ENCODE measurements at regions not wholly inside any gene's neighbourhood (a gene's known extent, or its start where the extent isn't known, plus 50 kb on each side); places are given as distances from the start of the nearest gene placed in this dataset.

DNA sequence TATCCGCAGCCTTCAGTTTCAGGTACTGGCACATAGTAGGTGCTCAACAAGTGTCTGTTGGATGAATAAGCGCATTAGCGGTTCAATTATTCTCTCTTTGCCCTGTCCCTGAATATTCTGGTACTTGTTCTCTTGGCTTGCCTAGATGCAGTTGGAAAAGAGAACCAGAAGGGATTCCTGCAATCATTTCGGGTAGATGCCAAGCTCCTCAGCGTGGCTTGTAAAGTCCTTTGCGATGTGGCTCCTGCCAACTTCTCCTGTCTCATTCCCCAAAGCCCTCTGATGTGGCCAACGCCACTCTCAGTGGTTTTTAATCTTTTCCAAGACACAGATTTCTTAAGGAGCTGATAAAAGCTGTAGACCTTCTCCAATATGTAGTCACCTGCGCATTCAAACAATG is 230.3 kb downstream of the SUDS3 start:
- H3K4me3 ChIP-seq (ENCODE audit: low read depth in 1 of 3, low read length in 3 of 3): no peak overlapping the region
- 85 to 91% (median 88%) methylated on average over 8 of the region's 8 CpGs for WGBS, 3 donors
- FAIRE-seq: no peak

DNA sequence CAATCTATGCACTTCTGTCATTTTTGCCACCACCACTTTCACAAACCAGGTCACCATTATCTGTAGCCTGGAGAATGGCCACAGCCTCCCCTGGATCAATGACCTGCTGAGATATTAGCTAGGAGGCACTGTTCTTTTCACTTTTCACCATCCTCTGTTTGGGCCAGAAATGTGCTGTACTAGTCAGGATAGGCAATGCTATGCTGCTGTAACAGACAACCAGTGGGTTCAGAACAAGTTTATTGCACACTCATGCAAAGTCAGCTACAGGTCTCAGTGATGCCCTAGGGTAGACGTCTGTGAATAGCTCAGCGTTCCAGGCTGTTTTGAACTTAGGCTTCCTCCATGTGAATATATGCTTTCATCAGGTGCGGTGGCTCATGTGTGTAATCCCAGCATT is 231.5 kb downstream of the SUDS3 start:
- WGBS, 3 donors: 93 to 95% (median 94%) methylated on average over 3 of the region's 3 CpGs
- FAIRE-seq: no peak
- no peaks in the 10 kb centered on the region for H3K36me3 ChIP-seq (ENCODE audit: control insufficient read depth in 3 of 3, insufficient read depth in 2 of 3, low read depth in 1 of 3, low read length in 3 of 3)

More for the DNA sequence above, 230.3 kb downstream of the SUDS3 start:
- Histone ChIP-seq H3K36me3 (ENCODE audit: control insufficient read depth in 3 of 3, insufficient read depth in 2 of 3, low read depth in 1 of 3, low read length in 3 of 3) (no peaks in the 10 kb centered on the region), H3K9me3 (ENCODE audit: control insufficient read depth in 2 of 2, insufficient read depth in 1 of 2, low read depth in 1 of 2, low read length in 1 of 2) (no peaks in the 10 kb centered on the region), H3K27ac (ENCODE audit: low read depth in 1 of 3, low read length in 2 of 3) (no peak overlapping the region), H3K27me3 (ENCODE audit: control insufficient read depth in 3 of 3, insufficient read depth in 3 of 3, low read length in 3 of 3) (no peaks in the 10 kb centered on the region), H3K4me1 (ENCODE audit: control insufficient read depth in 3 of 3, insufficient read depth in 2 of 3, low read depth in 1 of 3, low read length in 2 of 3) (no peaks in the 10 kb centered on the region)
- DNase-seq: no peak

DNA sequence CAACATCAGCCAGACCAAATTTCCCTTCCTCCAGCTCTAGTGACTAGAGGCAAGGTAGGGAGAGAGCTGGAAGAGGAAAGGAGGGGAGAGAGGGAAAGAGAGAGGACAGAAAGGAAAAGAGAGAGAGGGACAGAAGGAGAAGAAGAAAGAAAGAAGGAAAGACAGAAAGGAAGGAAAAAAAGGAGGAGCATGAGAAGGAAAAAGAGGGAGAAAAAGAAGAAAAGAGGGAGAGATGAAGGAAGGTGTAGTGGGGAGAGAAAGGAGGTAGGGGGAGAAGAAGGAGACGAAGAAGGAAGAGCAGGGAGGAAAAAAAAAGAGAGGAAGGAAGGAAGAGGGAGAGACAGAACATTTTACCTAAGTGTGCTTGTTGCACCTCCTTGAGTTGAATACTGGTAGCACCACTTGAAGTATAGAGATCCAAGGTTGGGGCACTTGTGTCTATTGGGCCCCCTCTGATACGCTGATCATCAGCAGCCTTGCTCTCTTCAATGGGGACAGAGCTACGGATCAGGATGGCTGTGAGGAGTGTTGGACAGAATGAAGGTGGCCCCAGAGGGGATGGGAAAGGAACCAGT is 232.5 kb downstream of the SUDS3 start:
- FAIRE-seq: no peak
- DNase-seq: no peak

More for the DNA sequence above, 231.5 kb downstream of the SUDS3 start:
- Histone ChIP-seq H3K4me1 (ENCODE audit: control insufficient read depth in 3 of 3, insufficient read depth in 2 of 3, low read depth in 1 of 3, low read length in 2 of 3) (no peaks in the 10 kb centered on the region), H3K9me3 (ENCODE audit: control insufficient read depth in 2 of 2, insufficient read depth in 1 of 2, low read depth in 1 of 2, low read length in 1 of 2) (peaks cover 0 to 1% of the 10 kb centered on the region in 2 donors), H3K4me3 (ENCODE audit: low read depth in 1 of 3, low read length in 3 of 3) (no peak overlapping the region), H3K27me3 (ENCODE audit: control insufficient read depth in 3 of 3, insufficient read depth in 3 of 3, low read length in 3 of 3) (no peaks in the 10 kb centered on the region), H3K27ac (ENCODE audit: low read depth in 1 of 3, low read length in 2 of 3) (no peak overlapping the region)
- DNase-seq: no peak

DNA sequence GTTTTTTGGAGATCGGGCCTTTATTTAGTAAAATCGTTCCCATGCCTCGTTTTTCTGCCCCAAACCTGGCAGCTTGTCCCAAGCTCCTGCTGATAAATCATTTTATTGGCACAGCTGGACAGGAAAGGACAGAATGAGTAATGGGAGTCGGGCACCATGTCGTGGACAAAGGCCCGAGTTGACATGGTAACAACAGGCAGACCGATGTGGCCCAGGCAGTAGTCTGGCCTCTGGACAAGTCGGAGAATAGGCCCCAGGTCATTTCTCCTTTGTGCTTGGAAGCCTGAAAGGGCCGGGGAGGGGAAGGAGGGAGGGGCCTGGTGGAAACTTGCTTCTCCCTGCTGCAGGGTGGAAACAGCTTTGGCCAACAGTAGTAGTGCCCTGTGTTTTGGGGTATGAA is 234.9 kb downstream of the SUDS3 start:
- no peak overlapping the region for H3K27ac ChIP-seq (ENCODE audit: low read depth in 1 of 3, low read length in 2 of 3)
- H3K9me3 ChIP-seq (ENCODE audit: control insufficient read depth in 2 of 2, insufficient read depth in 1 of 2, low read depth in 1 of 2, low read length in 1 of 2): peaks cover 0 to 3% of the 10 kb centered on the region in 2 donors
- H3K27me3 ChIP-seq (ENCODE audit: control insufficient read depth in 3 of 3, insufficient read depth in 3 of 3, low read length in 3 of 3): no peaks in the 10 kb centered on the region
- no peaks in the 10 kb centered on the region for H3K4me1 ChIP-seq (ENCODE audit: control insufficient read depth in 3 of 3, insufficient read depth in 2 of 3, low read depth in 1 of 3, low read length in 2 of 3)
- H3K36me3 ChIP-seq (ENCODE audit: control insufficient read depth in 3 of 3, insufficient read depth in 2 of 3, low read depth in 1 of 3, low read length in 3 of 3): no peaks in the 10 kb centered on the region
- DNase-seq: no peak
- WGBS, 3 donors: 28 to 37% (median 35%) methylated on average over 9 of the region's 9 CpGs
- FAIRE-seq: no peak
- no peak overlapping the region for H3K4me3 ChIP-seq (ENCODE audit: low read depth in 1 of 3, low read length in 3 of 3)

More for the DNA sequence above, 232.5 kb downstream of the SUDS3 start:
- Histone ChIP-seq H3K27ac (ENCODE audit: low read depth in 1 of 3, low read length in 2 of 3) (no peak overlapping the region), H3K4me3 (ENCODE audit: low read depth in 1 of 3, low read length in 3 of 3) (no peak overlapping the region), H3K27me3 (ENCODE audit: control insufficient read depth in 3 of 3, insufficient read depth in 3 of 3, low read length in 3 of 3) (no peaks in the 10 kb centered on the region), H3K4me1 (ENCODE audit: control insufficient read depth in 3 of 3, insufficient read depth in 2 of 3, low read depth in 1 of 3, low read length in 2 of 3) (no peaks in the 10 kb centered on the region), H3K36me3 (ENCODE audit: control insufficient read depth in 3 of 3, insufficient read depth in 2 of 3, low read depth in 1 of 3, low read length in 3 of 3) (no peaks in the 10 kb centered on the region), H3K9me3 (ENCODE audit: control insufficient read depth in 2 of 2, insufficient read depth in 1 of 2, low read depth in 1 of 2, low read length in 1 of 2) (peaks cover 0 to 3% of the 10 kb centered on the region in 2 donors)
- 54 to 75% (median 57%) methylated on average over 3 of the region's 3 CpGs for WGBS, 3 donors

DNA sequence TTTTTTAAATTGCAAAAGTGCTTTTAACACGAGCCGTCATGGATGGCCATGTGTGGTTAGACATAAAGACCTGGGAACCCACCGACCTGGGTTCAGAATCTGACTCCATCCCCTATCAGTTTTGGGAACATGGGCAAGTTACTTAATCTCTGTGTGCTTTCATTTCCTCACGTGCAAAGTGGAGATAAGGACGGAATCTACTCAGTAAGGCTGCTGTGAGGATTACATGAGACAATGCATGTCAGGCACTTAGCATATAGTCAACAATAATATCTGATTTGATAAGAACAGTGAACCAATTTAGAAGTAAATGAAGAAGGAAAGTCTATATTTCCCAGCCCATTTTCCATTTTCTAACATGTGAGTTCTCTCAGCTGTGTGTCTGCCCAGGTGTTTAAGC is 235.4 kb downstream of the SUDS3 start:
- no peak for DNase-seq
- WGBS, 3 donors: 39 to 58% (median 51%) methylated on average over 5 of the region's 5 CpGs
- Histone ChIP-seq H3K27me3 (ENCODE audit: control insufficient read depth in 3 of 3, insufficient read depth in 3 of 3, low read length in 3 of 3) (no peaks in the 10 kb centered on the region), H3K4me1 (ENCODE audit: control insufficient read depth in 3 of 3, insufficient read depth in 2 of 3, low read depth in 1 of 3, low read length in 2 of 3) (no peaks in the 10 kb centered on the region), H3K9me3 (ENCODE audit: control insufficient read depth in 2 of 2, insufficient read depth in 1 of 2, low read depth in 1 of 2, low read length in 1 of 2) (peaks cover 0 to 3% of the 10 kb centered on the region in 2 donors), H3K36me3 (ENCODE audit: control insufficient read depth in 3 of 3, insufficient read depth in 2 of 3, low read depth in 1 of 3, low read length in 3 of 3) (no peaks in the 10 kb centered on the region), H3K4me3 (ENCODE audit: low read depth in 1 of 3, low read length in 3 of 3) (no peak overlapping the region), H3K27ac (ENCODE audit: low read depth in 1 of 3, low read length in 2 of 3) (no peak overlapping the region)
- no peak for FAIRE-seq

DNA sequence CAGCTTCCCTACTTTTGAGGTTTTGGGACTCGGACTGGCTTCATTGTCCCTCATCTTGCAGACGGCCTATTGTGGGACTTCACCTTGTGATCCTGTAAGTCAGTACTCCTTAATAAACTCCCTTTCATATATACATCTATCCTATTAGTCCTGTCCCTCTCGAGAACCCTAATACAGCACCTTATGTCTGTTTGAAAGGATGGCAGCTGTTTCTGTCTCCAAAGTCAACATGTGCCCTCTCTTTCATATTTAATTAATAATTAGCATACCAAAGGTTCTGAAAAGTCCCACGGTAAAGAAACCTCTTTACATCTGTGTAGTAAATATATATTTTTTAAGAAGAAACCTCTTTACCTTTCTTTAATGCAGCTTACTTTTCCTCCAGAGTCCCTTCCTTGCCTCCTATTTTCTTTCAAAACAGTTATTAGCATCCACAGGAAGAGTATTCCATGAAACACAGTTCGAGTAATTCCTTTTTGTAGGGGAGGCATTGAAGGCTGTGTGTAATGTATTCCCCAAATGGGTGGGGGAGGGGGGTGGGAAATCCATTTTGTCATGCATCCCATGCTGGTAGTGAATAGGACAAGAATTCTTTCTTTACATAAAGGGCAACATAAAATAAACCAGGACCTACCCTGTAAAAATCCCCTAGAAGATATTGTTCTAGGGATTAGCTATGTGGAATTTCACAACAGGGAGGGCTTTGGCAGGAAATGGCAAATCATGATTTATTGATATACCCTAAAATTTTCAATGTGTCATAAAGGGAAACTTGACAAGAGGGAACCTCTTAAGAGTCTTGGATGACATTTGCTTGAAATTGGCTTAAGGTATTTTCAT is 241.5 kb downstream of the SUDS3 start:
- Histone ChIP-seq H3K4me3 (ENCODE audit: low read depth in 1 of 3, low read length in 3 of 3) (no peak overlapping the region), H3K27ac (ENCODE audit: low read depth in 1 of 3, low read length in 2 of 3) (no peak overlapping the region), H3K36me3 (ENCODE audit: control insufficient read depth in 3 of 3, insufficient read depth in 2 of 3, low read depth in 1 of 3, low read length in 3 of 3) (no peaks in the 10 kb centered on the region), H3K4me1 (ENCODE audit: control insufficient read depth in 3 of 3, insufficient read depth in 2 of 3, low read depth in 1 of 3, low read length in 2 of 3) (no peaks in the 10 kb centered on the region), H3K27me3 (ENCODE audit: control insufficient read depth in 3 of 3, insufficient read depth in 3 of 3, low read length in 3 of 3) (no peaks in the 10 kb centered on the region), H3K9me3 (ENCODE audit: control insufficient read depth in 2 of 2, insufficient read depth in 1 of 2, low read depth in 1 of 2, low read length in 1 of 2) (peaks cover 0 to 2% of the 10 kb centered on the region in 2 donors)
- no peak for FAIRE-seq
- 47 to 53% (median 53%) methylated on average over 5 of the region's 5 CpGs for WGBS, 3 donors
- DNase-seq: no peak

DNA sequence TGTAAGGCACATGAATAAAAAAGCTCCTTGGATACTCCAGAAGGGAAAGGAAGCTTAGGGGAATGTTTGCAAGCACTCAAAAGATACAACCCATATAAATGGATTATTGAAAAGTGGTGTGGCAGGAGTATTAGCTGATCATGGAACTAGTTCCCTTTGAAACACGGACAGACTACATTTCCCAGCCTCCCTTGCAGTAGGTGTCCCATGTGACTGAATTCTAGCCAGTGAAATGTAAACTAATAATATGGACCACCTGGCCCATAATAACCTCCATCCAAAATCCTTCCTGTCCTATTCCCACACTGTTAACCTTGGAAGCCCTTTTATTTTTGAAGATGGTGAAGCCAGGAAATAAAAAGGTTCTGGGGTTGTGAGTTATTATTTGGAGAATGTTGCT is 242.3 kb downstream of the SUDS3 start:
- Histone ChIP-seq H3K36me3 (ENCODE audit: control insufficient read depth in 3 of 3, insufficient read depth in 2 of 3, low read depth in 1 of 3, low read length in 3 of 3) (no peaks in the 10 kb centered on the region), H3K4me1 (ENCODE audit: control insufficient read depth in 3 of 3, insufficient read depth in 2 of 3, low read depth in 1 of 3, low read length in 2 of 3) (no peaks in the 10 kb centered on the region), H3K27me3 (ENCODE audit: control insufficient read depth in 3 of 3, insufficient read depth in 3 of 3, low read length in 3 of 3) (no peaks in the 10 kb centered on the region), H3K9me3 (ENCODE audit: control insufficient read depth in 2 of 2, insufficient read depth in 1 of 2, low read depth in 1 of 2, low read length in 1 of 2) (no peaks in the 10 kb centered on the region), H3K4me3 (ENCODE audit: low read depth in 1 of 3, low read length in 3 of 3) (no peak overlapping the region), H3K27ac (ENCODE audit: low read depth in 1 of 3, low read length in 2 of 3) (no peak overlapping the region)
- 55 to 80% (median 79%) methylated on average over 1 of the region's 1 CpG for WGBS, 3 donors
- DNase-seq (no peak), FAIRE-seq (no peak)

DNA sequence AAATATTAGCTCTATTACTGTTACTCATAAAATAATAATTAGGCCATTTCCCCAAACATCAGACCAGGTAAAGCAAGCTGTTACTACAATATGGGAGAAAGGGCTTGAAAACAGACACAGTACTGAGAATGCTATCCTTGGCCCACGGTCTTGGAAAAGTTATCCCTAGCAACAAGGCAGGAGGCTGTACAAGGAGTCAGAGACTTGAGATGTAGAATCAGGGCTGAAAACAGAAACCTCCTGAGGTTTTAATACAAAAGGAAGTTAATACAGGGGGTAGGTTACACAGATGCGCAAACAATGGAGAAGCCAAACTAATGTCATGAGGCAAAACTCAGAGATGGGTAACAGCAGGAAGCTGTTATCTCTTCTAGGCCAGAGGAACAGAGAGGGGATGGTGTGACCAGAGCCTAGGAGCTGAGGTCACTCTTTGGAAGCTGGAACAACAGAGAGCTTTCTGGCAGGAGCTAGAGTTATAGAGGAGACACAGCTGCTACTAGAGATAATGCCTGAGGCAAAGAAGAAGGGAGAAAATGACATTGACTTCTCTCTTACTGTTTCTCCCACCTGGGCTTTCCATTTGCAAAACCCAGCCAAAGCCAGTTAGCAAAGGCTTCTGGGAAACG is 248.8 kb downstream of the SUDS3 start:
- Histone ChIP-seq H3K4me3 (ENCODE audit: low read depth in 1 of 3, low read length in 3 of 3) (no peak overlapping the region), H3K36me3 (ENCODE audit: control insufficient read depth in 3 of 3, insufficient read depth in 2 of 3, low read depth in 1 of 3, low read length in 3 of 3) (no peaks in the 10 kb centered on the region), H3K9me3 (ENCODE audit: control insufficient read depth in 2 of 2, insufficient read depth in 1 of 2, low read depth in 1 of 2, low read length in 1 of 2) (no peaks in the 10 kb centered on the region), H3K27me3 (ENCODE audit: control insufficient read depth in 3 of 3, insufficient read depth in 3 of 3, low read length in 3 of 3) (no peaks in the 10 kb centered on the region), H3K27ac (ENCODE audit: low read depth in 1 of 3, low read length in 2 of 3) (no peak overlapping the region), H3K4me1 (ENCODE audit: control insufficient read depth in 3 of 3, insufficient read depth in 2 of 3, low read depth in 1 of 3, low read length in 2 of 3) (no peaks in the 10 kb centered on the region)
- FAIRE-seq: no peak
- 79 to 86% (median 82%) methylated on average over 3 of the region's 3 CpGs for WGBS, 3 donors
- DNase-seq: no peak
